HepG2 (cell line): ENCODE measurements at regions not wholly inside any gene's neighbourhood (a gene's known extent, or its start where the extent isn't known, plus 50 kb on each side); places are given as distances from the start of the nearest gene placed in this dataset.

ENCODE experiments used
- ATAC-seq: fragments of 200-7000 bp; cut with Tn5 transposase; 3 replicates; pipeline ENCODE4 v1.9.1; 2020; ENCODE audit warnings: mild to moderate bottlenecking, moderate library complexity
- BruUV-seq: library from RNA; stranded (reverse); fragments of 400-500 nt; replicated peaks from 2 replicates; lab custom pipeline; 2021; lab: Mats Ljungman, UMichigan
- CTCF ChIA-PET: fragments of 300-600 bp; formaldehyde crosslinking; extraction: SDS; loops from one replicate; lab custom pipeline; 2021; ENCODE audit warnings: low total read pairs, inconsistent platforms, low intra/inter-chr PET ratio; lab: Yijun Ruan, JAX
- POLR2A ChIA-PET: fragments of 350-600 bp; sonication (Branson Sonifier 250); formaldehyde crosslinking; loops from one replicate; lab custom pipeline; 2020; ENCODE audit warnings: antibody characterized with exemption, inconsistent platforms; lab: Yijun Ruan, JAX
- DNase-seq: peaks from one replicate; pipeline ENCODE4 v3.0.0-alpha.2; 2015; ENCODE audit warnings: low spot score
- FAIRE-seq: peaks from 3 replicates; lab custom pipeline; 2011; peaks lifted over from hg19 to GRCh38; lab: Jason Lieb, UNC
- H2AFZ ChIP-seq: one replicate; pipeline ENCODE4 v1.6.1; 2011; ENCODE audit warnings: low read length, inconsistent platforms
- H3K27ac ChIP-seq: fragments of 300-600 bp; 3 replicates; pipeline ENCODE4 v1.8.0; 2011; ENCODE audit warnings: mixed run types, mild to moderate bottlenecking, mixed read lengths, low read length, inconsistent platforms; ENCODE audit not compliant: insufficient read depth; ENCODE audit errors: extremely low read length
- H3K27me3 ChIP-seq, 2 experiments: fragments of 200-600 bp in 1 of 2; 2 replicates in 1 of 2; 3 replicates in 1 of 2; pipeline versions ENCODE4 v1.6.0 to v1.8.0; 2011; ENCODE audit warnings: low read length in 2 of 2, mild to moderate bottlenecking in 2 of 2, moderate library complexity in 2 of 2, inconsistent platforms in 1 of 2; ENCODE audit not compliant: insufficient read depth in 2 of 2, control insufficient read depth in 1 of 2
- H3K36me3 ChIP-seq, 2 experiments: fragments of 200-600 bp in 1 of 2; replicated peaks in 1 of 2; 2 replicates in 1 of 2; 3 replicates in 1 of 2; pipeline versions ENCODE4 v1.5.1 to v1.8.0; 2011; ENCODE audit warnings: low read length in 2 of 2, inconsistent platforms in 1 of 2; ENCODE audit not compliant: insufficient read depth in 2 of 2, control insufficient read depth in 1 of 2
- H3K4me1 ChIP-seq: 2 replicates; pipeline ENCODE4 v1.5.1; 2012; ENCODE audit warnings: low read length, inconsistent platforms; ENCODE audit not compliant: insufficient read depth
- H3K4me2 ChIP-seq: 2 replicates; pipeline ENCODE4 v1.6.0; 2011; ENCODE audit warnings: low read depth, low read length, inconsistent platforms
- H3K4me3 ChIP-seq, 3 experiments: fragments of 200-600 bp in 1 of 3; sonication (generic), shearing (Covaris generic) in 1 of 3; replicated peaks in 1 of 3; 2 replicates each; pipeline ENCODE4 v1.5.1; 2011 to 2016; ENCODE audit warnings: low read length in 3 of 3, inconsistent platforms in 2 of 3, low read depth in 2 of 3, mild to moderate bottlenecking in 2 of 3, control low read depth in 1 of 3, mixed read lengths in 1 of 3; ENCODE audit not compliant: insufficient read depth in 1 of 3
- H3K79me2 ChIP-seq: one replicate; pipeline ENCODE4 v1.6.1; 2011; ENCODE audit warnings: low read length, inconsistent platforms; ENCODE audit not compliant: insufficient read depth
- H3K9ac ChIP-seq: 2 replicates; pipeline ENCODE4 v1.6.0; 2011; ENCODE audit warnings: mild to moderate bottlenecking, low read depth, low read length, inconsistent platforms; ENCODE audit not compliant: insufficient read depth
- H3K9me3 ChIP-seq: 2 replicates; pipeline ENCODE4 v1.5.1; 2012; ENCODE audit warnings: mild to moderate bottlenecking, low read length
- H4K20me1 ChIP-seq: 2 replicates; pipeline ENCODE4 v1.6.0; 2011; ENCODE audit warnings: inconsistent platforms, mild to moderate bottlenecking, low read length, moderate library complexity; ENCODE audit not compliant: insufficient read depth
- ATF7 ChIP-seq, 2 experiments: fragments of 450-650 bp in 1 of 2; sonication (generic) in 1 of 2; formaldehyde crosslinking in 1 of 2; IDR thresholded peaks; 2 replicates each; pipeline versions ENCODE4 v1.4.0 to v1.6.1; 2016 to 2020; ENCODE audit warnings: antibody characterized with exemption in 1 of 2, mild to moderate bottlenecking in 1 of 2, missing genetic modification reagents in 1 of 2
- FOXP1 ChIP-seq, 2 experiments: fragments of 450-650 bp in 1 of 2; IDR thresholded peaks; 2 replicates each; pipeline ENCODE4 v1.6.1; 2017 to 2018; ENCODE audit warnings: antibody characterized with exemption in 1 of 2
- HHEX ChIP-seq: IDR thresholded peaks from 2 replicates; pipeline ENCODE4 v1.6.1; 2016; ENCODE audit warnings: control low read depth
- NFATC3 ChIP-seq: sonication (generic); formaldehyde crosslinking; IDR thresholded peaks from 2 replicates; pipeline ENCODE4 v1.5.1; 2020; ENCODE audit warnings: mild to moderate bottlenecking, missing genetic modification reagents
- PTBP1 ChIP-seq: fragments of 200-400 bp; formaldehyde crosslinking; IDR thresholded peaks from 2 replicates; pipeline ENCODE4 v1.6.1; 2018; ENCODE audit warnings: low read length, low read depth; ENCODE audit not compliant: poor library complexity, severe bottlenecking
- RBM22 ChIP-seq: fragments of 200-400 bp; formaldehyde crosslinking; optimal IDR thresholded peaks from 2 replicates; pipeline ENCODE3; 2017; ENCODE audit warnings: mild to moderate bottlenecking, low read length, moderate library complexity
- TCF12 ChIP-seq, 2 experiments: fragments of 450-650 bp in 1 of 2; sonication (generic) in 1 of 2; formaldehyde crosslinking in 1 of 2; IDR thresholded peaks; 2 replicates each; pipeline versions ENCODE4 v1.6.1 to v1.8.0; 2017 to 2022; ENCODE audit warnings: antibody characterized with exemption in 1 of 2, mild to moderate bottlenecking in 1 of 2, missing genetic modification reagents in 1 of 2, moderate library complexity in 1 of 2
- U2AF1 ChIP-seq: fragments of 200-400 bp; formaldehyde crosslinking; optimal IDR thresholded peaks from 2 replicates; pipeline ENCODE3; 2017; ENCODE audit warnings: mild to moderate bottlenecking, low read depth, low read length
- ZKSCAN1 ChIP-seq: fragments of 150-350 bp; IDR thresholded peaks from 2 replicates; pipeline ENCODE4 v1.6.1; 2014; ENCODE audit warnings: low read length
- ZNF496 ChIP-seq: sonication (generic); formaldehyde crosslinking; IDR thresholded peaks from 2 replicates; pipeline ENCODE4 v1.8.1; 2023; ENCODE audit warnings: mild to moderate bottlenecking, moderate library complexity, missing genetic modification reagents; ENCODE audit not compliant: insufficient replicate concordance
- ZNF660 ChIP-seq: sonication (generic); formaldehyde crosslinking; IDR thresholded peaks from 2 replicates; pipeline ENCODE4 v1.5.1; 2020; ENCODE audit warnings: mild to moderate bottlenecking, low read depth, missing genetic modification reagents, borderline replicate concordance
- WGBS: methylation state at CpG from one replicate; pipeline ENCODE4 v1.1.6; 2017; ENCODE audit warnings: low lambda C conversion rate; 5-methylcytosine and 5-hydroxymethylcytosine counted together
- in situ Hi-C: cut with HindIII; loops from 2 replicates; pipeline ENCODE4 v1.10.0; 2017; ENCODE audit warnings: low pct_unique_long_range_greater_than_20kb; ENCODE audit not compliant: extremely low pct_ligation_motif_present
- intact Hi-C: fragments of 100-400 bp; cut with micrococcal nuclease; formaldehyde crosslinking; loops from one replicate; pipeline ENCODE4 v1.10.0; 2022; ENCODE audit not compliant: unreplicated experiment
- TF ChIP-seq, protein P1 (sequence below): sonication (generic); formaldehyde crosslinking; IDR thresholded peaks from 2 replicates; pipeline ENCODE4 v1.8.0; 2022; ENCODE audit warnings: low read depth, missing genetic modification reagents
- TF ChIP-seq, protein P2 (sequence below): sonication (generic); formaldehyde crosslinking; IDR thresholded peaks from 2 replicates; pipeline ENCODE4 v1.8.0; 2022; ENCODE audit warnings: missing genetic modification reagents, low read depth, mild to moderate bottlenecking, borderline replicate concordance
- TF ChIP-seq, protein P3 (sequence below): sonication (generic); formaldehyde crosslinking; conservative IDR thresholded peaks from 2 replicates; pipeline ENCODE4 v1.4.0; 2020; ENCODE audit warnings: missing genetic modification reagents
- TF ChIP-seq, protein P4 (sequence below): sonication (generic); formaldehyde crosslinking; IDR thresholded peaks from 2 replicates; pipeline ENCODE4 v1.4.0; 2020; ENCODE audit warnings: mild to moderate bottlenecking, missing genetic modification reagents

DNA sequence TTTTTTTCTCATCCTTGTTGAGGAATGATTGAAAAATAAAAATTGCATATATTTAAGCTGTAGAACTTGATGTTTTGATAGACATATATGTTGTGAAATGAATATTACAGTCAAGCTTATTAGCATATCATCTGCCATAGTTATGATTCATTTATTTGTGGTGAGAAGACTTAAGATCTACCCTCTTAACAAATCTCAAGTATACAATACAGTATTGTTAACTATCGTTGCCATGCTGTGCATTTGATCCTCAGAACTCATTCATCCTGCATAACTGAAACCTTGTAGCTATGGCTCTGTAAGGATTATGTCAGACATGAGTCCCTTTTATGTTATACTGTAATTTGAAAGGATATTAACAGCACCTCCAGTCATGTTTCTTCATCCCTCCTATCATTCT, 2045.3 kb downstream of the ARAP2 start:
- H3K27ac ChIP-seq, result no peak overlapping the region
- 0% methylated on average over 1 of the region's 1 CpG for WGBS
- TF ChIP-seq PTBP1 (no peak), FOXP1 (IDR thresholded peaks at IDR 0.05) (no peak), FOXP1 (CRISPR knock-in tag; IDR thresholded peaks at IDR 0.05) (no peak), ZNF660 (CRISPR knock-in tag) (no peak), RBM22 (no peak), U2AF1 (no peak), HHEX (CRISPR knock-in tag) (no peak), NFATC3 (no peak), ATF7 (IDR thresholded peaks at IDR 0.05) (no peak), ATF7 (CRISPR knock-in tag; IDR thresholded peaks at IDR 0.05) (no peak), TCF12 (IDR thresholded peaks at IDR 0.05) (no peak), TCF12 (CRISPR knock-in tag; IDR thresholded peaks at IDR 0.05) (no peak), ZKSCAN1 (no peak), ZNF496 (no peak)
- TF ChIP-seq, protein P1, sequence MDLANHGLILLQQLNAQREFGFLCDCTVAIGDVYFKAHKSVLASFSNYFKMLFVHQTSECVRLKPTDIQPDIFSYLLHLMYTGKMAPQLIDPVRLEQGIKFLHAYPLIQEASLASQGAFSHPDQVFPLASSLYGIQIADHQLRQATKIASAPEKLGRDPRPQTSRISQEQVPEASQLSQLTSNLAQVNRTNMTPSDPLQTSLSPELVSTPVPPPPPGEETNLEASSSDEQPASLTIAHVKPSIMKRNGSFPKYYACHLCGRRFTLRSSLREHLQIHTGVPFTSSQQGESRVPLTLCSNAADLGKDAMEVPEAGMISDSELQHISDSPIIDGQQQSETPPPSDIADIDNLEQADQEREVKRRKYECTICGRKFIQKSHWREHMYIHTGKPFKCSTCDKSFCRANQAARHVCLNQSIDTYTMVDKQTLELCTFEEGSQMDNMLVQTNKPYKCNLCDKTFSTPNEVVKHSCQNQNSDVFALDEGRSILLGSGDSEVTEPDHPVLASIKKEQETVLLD (CRISPR knock-in tag), result no peak
- TF ChIP-seq, protein P2, sequence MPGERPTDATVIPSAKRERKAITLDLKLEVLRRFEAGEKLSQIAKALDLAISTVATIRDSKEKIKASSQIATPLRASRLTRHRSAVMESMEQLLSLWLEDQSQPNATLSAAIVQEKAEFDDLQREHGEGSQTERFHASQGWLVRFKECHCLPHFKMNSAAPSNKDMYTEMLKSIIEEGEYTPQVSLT (CRISPR knock-in tag), result no peak
- TF ChIP-seq, protein P3, sequence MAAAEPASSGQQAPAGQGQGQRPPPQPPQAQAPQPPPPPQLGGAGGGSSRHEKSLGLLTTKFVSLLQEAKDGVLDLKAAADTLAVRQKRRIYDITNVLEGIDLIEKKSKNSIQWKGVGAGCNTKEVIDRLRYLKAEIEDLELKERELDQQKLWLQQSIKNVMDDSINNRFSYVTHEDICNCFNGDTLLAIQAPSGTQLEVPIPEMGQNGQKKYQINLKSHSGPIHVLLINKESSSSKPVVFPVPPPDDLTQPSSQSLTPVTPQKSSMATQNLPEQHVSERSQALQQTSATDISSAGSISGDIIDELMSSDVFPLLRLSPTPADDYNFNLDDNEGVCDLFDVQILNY (CRISPR knock-in tag), result no peak
- TF ChIP-seq, protein P4, sequence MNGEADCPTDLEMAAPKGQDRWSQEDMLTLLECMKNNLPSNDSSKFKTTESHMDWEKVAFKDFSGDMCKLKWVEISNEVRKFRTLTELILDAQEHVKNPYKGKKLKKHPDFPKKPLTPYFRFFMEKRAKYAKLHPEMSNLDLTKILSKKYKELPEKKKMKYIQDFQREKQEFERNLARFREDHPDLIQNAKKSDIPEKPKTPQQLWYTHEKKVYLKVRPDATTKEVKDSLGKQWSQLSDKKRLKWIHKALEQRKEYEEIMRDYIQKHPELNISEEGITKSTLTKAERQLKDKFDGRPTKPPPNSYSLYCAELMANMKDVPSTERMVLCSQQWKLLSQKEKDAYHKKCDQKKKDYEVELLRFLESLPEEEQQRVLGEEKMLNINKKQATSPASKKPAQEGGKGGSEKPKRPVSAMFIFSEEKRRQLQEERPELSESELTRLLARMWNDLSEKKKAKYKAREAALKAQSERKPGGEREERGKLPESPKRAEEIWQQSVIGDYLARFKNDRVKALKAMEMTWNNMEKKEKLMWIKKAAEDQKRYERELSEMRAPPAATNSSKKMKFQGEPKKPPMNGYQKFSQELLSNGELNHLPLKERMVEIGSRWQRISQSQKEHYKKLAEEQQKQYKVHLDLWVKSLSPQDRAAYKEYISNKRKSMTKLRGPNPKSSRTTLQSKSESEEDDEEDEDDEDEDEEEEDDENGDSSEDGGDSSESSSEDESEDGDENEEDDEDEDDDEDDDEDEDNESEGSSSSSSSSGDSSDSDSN, result no peak
- DNase-seq, result no peak
- ATAC-seq, result no peak
- no peak overlapping the region for H2AFZ ChIP-seq
- BruUV-seq, result no TSS peak
- H3K9ac ChIP-seq, result no peak overlapping the region
- intact Hi-C loops (no loop called here), in situ Hi-C loops (no loop called here)
- ChIA-PET CTCF (no interaction called here), POLR2A (no interaction called here)
- H3K27me3 ChIP-seq, result no peaks in the 10 kb centered on the region
- no peaks in the 10 kb centered on the region for H4K20me1 ChIP-seq
- peaks cover 22% of the 10 kb centered on the region; the same call in 1 of the 2 replicates for H3K9me3 ChIP-seq
- H3K4me3 ChIP-seq, result no peak overlapping the region
- no peak overlapping the region for H3K4me2 ChIP-seq
- H3K4me1 ChIP-seq, result no peaks in the 10 kb centered on the region
- no peaks in the 10 kb centered on the region for H3K36me3 ChIP-seq
- H3K79me2 ChIP-seq, result no peaks in the 10 kb centered on the region
- FAIRE-seq, result no peak
